ENCODE measurements at regions not wholly inside any gene's neighbourhood (a gene's known extent, or its start where the extent isn't known, plus 50 kb on each side); places are given as distances from the start of the nearest gene placed in this dataset.

- CTCF ChIA-PET = no interaction called here
- intact Hi-C loops (cut with micrococcal nuclease; ENCODE audit: unreplicated experiment) (no loop called here), in situ Hi-C loops (cut with MboI) (no loop called here)
Observed at GRCh38 chr11:97345032-97345431, 955.2 kb downstream of the JRKL start.

GRCh38 chr11:97349201-97349600 is 959.4 kb downstream of the JRKL start:
- in situ Hi-C loops (cut with MboI) = no loop called here
- RAD21 ChIA-PET (ENCODE audit: unreplicated experiment) = no interaction called here
- Histone ChIP-seq H3K9ac (ENCODE audit: control insufficient read depth, insufficient read depth, low read length) (no peak overlapping the region), H3K4me1 (ENCODE audit: control insufficient read depth, insufficient read depth, low read length) (no peaks in the 10 kb centered on the region), H3K79me2 (ENCODE audit: control insufficient read depth, insufficient read depth, low read length) (no peaks in the 10 kb centered on the region), H3K27me3 (replicated peaks in 1 of 2; ENCODE audit: control insufficient read depth in 2 of 2, insufficient read depth in 2 of 2, low read length in 1 of 2) (no peaks in the 10 kb centered on the region), H3K4me3 (no peak overlapping the region), H3K27ac (ENCODE audit: control insufficient read depth, insufficient read depth) (no peak overlapping the region), H3K4me2 (ENCODE audit: control insufficient read depth, insufficient read depth) (no peak overlapping the region), H3K9me3 (replicated peaks; ENCODE audit: control insufficient read depth, insufficient read depth, low read length) (no peaks in the 10 kb centered on the region), H3K36me3 (ENCODE audit: control insufficient read depth in 2 of 2, insufficient read depth in 2 of 2, low read length in 1 of 2) (no peaks in the 10 kb centered on the region), H2AFZ (ENCODE audit: control insufficient read depth, low read depth, low read length) (no peak overlapping the region), H4K20me1 (ENCODE audit: control insufficient read depth, insufficient read depth) (no peaks in the 10 kb centered on the region)
- CTCF ChIA-PET = interaction anchor here (1.0 kb wide), 1 partner anchor 29 kb away, joined by 3 read pairs; no protein-coding TSS in a partner anchor
- ATAC-seq = no peak
- DNase-seq (ENCODE audit: low read depth, low spot score) = no peak
- intact Hi-C loops (cut with micrococcal nuclease; ENCODE audit: unreplicated experiment) = no loop called here
- SMC1A ChIA-PET (ENCODE audit: uncharacterized antibody, unreplicated experiment) = interaction anchor here (2.3 kb wide), 1 partner anchor 9 kb away, joined by 5 read pairs; no protein-coding TSS in a partner anchor
- BruUV-seq (replicated peaks) = no TSS peak
- WGBS (ENCODE audit: insufficient coverage, insufficient replicate concordance, low lambda C conversion rate, missing lambda C conversion rate) = 7% methylated on average over 4 of the region's 4 CpGs
- POLR2A ChIA-PET = no interaction called here
- no peak for FAIRE-seq
- TF ChIP-seq ZNF592 (IDR thresholded peaks at IDR 0.05) (no peak), ELK1 (IDR thresholded peaks at IDR 0.05; ENCODE audit: low read depth, low read length) (no peak)

More at GRCh38 chr11:97345032-97345431, 955.2 kb downstream of the JRKL start:
- POLR2A ChIA-PET = no interaction called here
- WGBS (ENCODE audit: insufficient coverage, insufficient replicate concordance, low lambda C conversion rate, missing lambda C conversion rate) = 41% methylated on average over 3 of the region's 3 CpGs
- SMC1A ChIA-PET (ENCODE audit: uncharacterized antibody, unreplicated experiment) = no interaction called here
- Histone ChIP-seq H3K4me1 (ENCODE audit: control insufficient read depth, insufficient read depth, low read length) (no peaks in the 10 kb centered on the region), H3K36me3 (ENCODE audit: control insufficient read depth in 2 of 2, insufficient read depth in 2 of 2, low read length in 1 of 2) (no peaks in the 10 kb centered on the region), H3K9me3 (replicated peaks; ENCODE audit: control insufficient read depth, insufficient read depth, low read length) (no peaks in the 10 kb centered on the region), H3K4me3 (no peak overlapping the region), H3K9ac (ENCODE audit: control insufficient read depth, insufficient read depth, low read length) (no peak overlapping the region), H4K20me1 (ENCODE audit: control insufficient read depth, insufficient read depth) (no peaks in the 10 kb centered on the region), H3K79me2 (ENCODE audit: control insufficient read depth, insufficient read depth, low read length) (no peaks in the 10 kb centered on the region), H3K4me2 (ENCODE audit: control insufficient read depth, insufficient read depth) (no peak overlapping the region), H2AFZ (ENCODE audit: control insufficient read depth, low read depth, low read length) (no peak overlapping the region), H3K27me3 (replicated peaks in 1 of 2; ENCODE audit: control insufficient read depth in 2 of 2, insufficient read depth in 2 of 2, low read length in 1 of 2) (no peaks in the 10 kb centered on the region), H3K27ac (ENCODE audit: control insufficient read depth, insufficient read depth) (no peak overlapping the region)
- TF ChIP-seq NBN (IDR thresholded peaks at IDR 0.05) (no peak), MXI1 (IDR thresholded peaks at IDR 0.05; ENCODE audit: low read depth, low read length) (no peak)
- TF ChIP-seq, protein P1, sequence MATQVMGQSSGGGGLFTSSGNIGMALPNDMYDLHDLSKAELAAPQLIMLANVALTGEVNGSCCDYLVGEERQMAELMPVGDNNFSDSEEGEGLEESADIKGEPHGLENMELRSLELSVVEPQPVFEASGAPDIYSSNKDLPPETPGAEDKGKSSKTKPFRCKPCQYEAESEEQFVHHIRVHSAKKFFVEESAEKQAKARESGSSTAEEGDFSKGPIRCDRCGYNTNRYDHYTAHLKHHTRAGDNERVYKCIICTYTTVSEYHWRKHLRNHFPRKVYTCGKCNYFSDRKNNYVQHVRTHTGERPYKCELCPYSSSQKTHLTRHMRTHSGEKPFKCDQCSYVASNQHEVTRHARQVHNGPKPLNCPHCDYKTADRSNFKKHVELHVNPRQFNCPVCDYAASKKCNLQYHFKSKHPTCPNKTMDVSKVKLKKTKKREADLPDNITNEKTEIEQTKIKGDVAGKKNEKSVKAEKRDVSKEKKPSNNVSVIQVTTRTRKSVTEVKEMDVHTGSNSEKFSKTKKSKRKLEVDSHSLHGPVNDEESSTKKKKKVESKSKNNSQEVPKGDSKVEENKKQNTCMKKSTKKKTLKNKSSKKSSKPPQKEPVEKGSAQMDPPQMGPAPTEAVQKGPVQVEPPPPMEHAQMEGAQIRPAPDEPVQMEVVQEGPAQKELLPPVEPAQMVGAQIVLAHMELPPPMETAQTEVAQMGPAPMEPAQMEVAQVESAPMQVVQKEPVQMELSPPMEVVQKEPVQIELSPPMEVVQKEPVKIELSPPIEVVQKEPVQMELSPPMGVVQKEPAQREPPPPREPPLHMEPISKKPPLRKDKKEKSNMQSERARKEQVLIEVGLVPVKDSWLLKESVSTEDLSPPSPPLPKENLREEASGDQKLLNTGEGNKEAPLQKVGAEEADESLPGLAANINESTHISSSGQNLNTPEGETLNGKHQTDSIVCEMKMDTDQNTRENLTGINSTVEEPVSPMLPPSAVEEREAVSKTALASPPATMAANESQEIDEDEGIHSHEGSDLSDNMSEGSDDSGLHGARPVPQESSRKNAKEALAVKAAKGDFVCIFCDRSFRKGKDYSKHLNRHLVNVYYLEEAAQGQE (IDR thresholded peaks at IDR 0.05; ENCODE audit: low read depth, low read length) = no peak
- DNase-seq (ENCODE audit: low read depth, low spot score) (no peak), FAIRE-seq (no peak), ATAC-seq (no peak)
- RAD21 ChIA-PET (ENCODE audit: unreplicated experiment) = no interaction called here
- BruUV-seq (replicated peaks) = no TSS peak

Data from GM12878 (cell line).